K562 (cell line): ENCODE measurements at regions not wholly inside any gene's neighbourhood (a gene's known extent, or its start where the extent isn't known, plus 50 kb on each side); places are given as distances from the start of the nearest gene placed in this dataset.

ENCODE experiments used
- ARID1B ChIP-seq: fragments of 450-650 bp; IDR thresholded peaks from 2 replicates; pipeline ENCODE4 v1.6.1; 2016; ENCODE audit warnings: antibody characterized with exemption, mild to moderate bottlenecking, inconsistent platforms
- ATF2 ChIP-seq: sonication (generic); formaldehyde crosslinking; IDR thresholded peaks from 2 replicates; pipeline ENCODE4 v1.8.1; 2022; ENCODE audit warnings: missing genetic modification reagents
- CBFA2T3 ChIP-seq: fragments of 450-650 bp; IDR thresholded peaks from 2 replicates; pipeline ENCODE4 v1.6.1; 2017
- CBX1 ChIP-seq: sonication (generic); IDR thresholded peaks from 2 replicates; pipeline ENCODE4 v1.6.1; 2016; ENCODE audit warnings: antibody characterized with exemption, low read depth, mild to moderate bottlenecking
- CHCHD3 ChIP-seq: fragments of 250-450 bp; sonication (Bioruptor Pico); IDR thresholded peaks from 2 replicates; pipeline ENCODE4 v2.1.2; 2022; ENCODE audit warnings: mild to moderate bottlenecking
- CREM ChIP-seq: IDR thresholded peaks from 2 replicates; pipeline ENCODE4 v1.6.1; 2014; ENCODE audit warnings: antibody characterized with exemption, low read depth
- EGR1 ChIP-seq: fragments of 450-650 bp; conservative IDR thresholded peaks from 2 replicates; pipeline ENCODE4 v1.6.1; 2017; ENCODE audit warnings: mild to moderate bottlenecking
- ETV1 ChIP-seq: fragments of 450-650 bp; conservative IDR thresholded peaks from 2 replicates; pipeline ENCODE4 v1.6.1; 2016; ENCODE audit warnings: missing genetic modification characterization, control low read depth, low read depth, missing compliant biosample characterization
- FOXJ2 ChIP-seq: fragments of 200-800 bp; sonication (Bioruptor generic); IDR thresholded peaks from 2 replicates; pipeline ENCODE4 v1.6.1; 2016; ENCODE audit warnings: missing genetic modification characterization, missing compliant biosample characterization
- KDM4B ChIP-seq, 2 experiments: fragments of 450-650 bp in 1 of 2; sonication (generic) in 1 of 2; IDR thresholded peaks; 2 replicates each; pipeline ENCODE4 v1.6.1; 2016 to 2017; ENCODE audit warnings: borderline replicate concordance in 2 of 2, antibody characterized with exemption in 1 of 2, low read depth in 1 of 2, mild to moderate bottlenecking in 1 of 2
- MAZ ChIP-seq, 2 experiments: fragments of 450-650 bp in 1 of 2; sonication (generic) in 1 of 2; formaldehyde crosslinking; IDR thresholded peaks in 1 of 2; conservative IDR thresholded peaks in 1 of 2; 2 replicates each; pipeline versions ENCODE4 v1.4.0 to v1.5.0; 2020; ENCODE audit warnings: mild to moderate bottlenecking in 1 of 2, missing genetic modification reagents in 1 of 2
- MEIS2 ChIP-seq: fragments of 450-650 bp; IDR thresholded peaks from 2 replicates; pipeline ENCODE4 v1.6.1; 2014; ENCODE audit warnings: mild to moderate bottlenecking; ENCODE audit not compliant: partially characterized antibody
- PHB ChIP-seq: fragments of 250-450 bp; sonication (Bioruptor Pico); IDR thresholded peaks from 2 replicates; pipeline ENCODE4 v1.5.0; 2021
- RAD21 ChIP-seq, 2 experiments: fragments of 250-450 bp in 1 of 2; fragments of 450-650 bp in 1 of 2; sonication (Bioruptor Pico) in 1 of 2; formaldehyde crosslinking in 1 of 2; IDR thresholded peaks in 1 of 2; conservative IDR thresholded peaks in 1 of 2; 2 replicates each; pipeline versions ENCODE4 v1.4.0 to v1.8.0; 2020 to 2022; ENCODE audit warnings: mild to moderate bottlenecking in 2 of 2, moderate library complexity in 1 of 2
- RCOR1 ChIP-seq, 2 experiments: IDR thresholded peaks; 2 replicates each; pipeline ENCODE4 v1.6.1; 2012; ENCODE audit warnings: low read depth in 2 of 2, low read length in 2 of 2, borderline replicate concordance in 1 of 2, improper control_type of control experiment in 1 of 2
- RNF2 ChIP-seq: sonication (generic); IDR thresholded peaks from 2 replicates; pipeline ENCODE4 v1.6.1; 2016
- SETDB1 ChIP-seq: IDR thresholded peaks from one replicate; pipeline ENCODE4 v1.6.1; 2012; ENCODE audit warnings: low read length, control low read depth, inconsistent platforms
- TBP ChIP-seq: optimal IDR thresholded peaks from 2 replicates; pipeline ENCODE3; 2011; ENCODE audit warnings: low read depth, low read length, improper control_type of control experiment
- TSC22D4 ChIP-seq: fragments of 450-650 bp; IDR thresholded peaks from 2 replicates; pipeline ENCODE4 v1.6.1; 2016; ENCODE audit warnings: missing genetic modification characterization, missing biosample characterization, control low read depth
- WHSC1 ChIP-seq: IDR thresholded peaks from one replicate; pipeline ENCODE4 v1.6.1; 2012; ENCODE audit warnings: low read length, control low read depth, inconsistent platforms
- ZBTB8A ChIP-seq: fragments of 450-650 bp; IDR thresholded peaks from 2 replicates; pipeline ENCODE4 v1.6.1; 2018; ENCODE audit warnings: mild to moderate bottlenecking, moderate library complexity; ENCODE audit not compliant: partially characterized antibody
- ZNF76 ChIP-seq: fragments of 250-450 bp; sonication (Bioruptor Pico); IDR thresholded peaks from 2 replicates; pipeline ENCODE4 v1.4.0; 2020; ENCODE audit warnings: mild to moderate bottlenecking, moderate library complexity, borderline replicate concordance
- ZNF77 ChIP-seq: fragments of 250-450 bp; sonication (Bioruptor Pico); IDR thresholded peaks from 2 replicates; pipeline ENCODE4 v1.5.0; 2020
- TF ChIP-seq, protein P1 (sequence below): fragments of 200-400 bp; formaldehyde crosslinking; IDR thresholded peaks from 2 replicates; pipeline ENCODE4 v1.6.1; 2017; ENCODE audit warnings: mild to moderate bottlenecking, low read depth, low read length, moderate library complexity
- TF ChIP-seq, protein P2 (sequence below): fragments of 250-450 bp; sonication (Bioruptor Pico); IDR thresholded peaks from 2 replicates; pipeline ENCODE4 v1.9.0; 2021; ENCODE audit warnings: mild to moderate bottlenecking, inconsistent platforms

DNA sequence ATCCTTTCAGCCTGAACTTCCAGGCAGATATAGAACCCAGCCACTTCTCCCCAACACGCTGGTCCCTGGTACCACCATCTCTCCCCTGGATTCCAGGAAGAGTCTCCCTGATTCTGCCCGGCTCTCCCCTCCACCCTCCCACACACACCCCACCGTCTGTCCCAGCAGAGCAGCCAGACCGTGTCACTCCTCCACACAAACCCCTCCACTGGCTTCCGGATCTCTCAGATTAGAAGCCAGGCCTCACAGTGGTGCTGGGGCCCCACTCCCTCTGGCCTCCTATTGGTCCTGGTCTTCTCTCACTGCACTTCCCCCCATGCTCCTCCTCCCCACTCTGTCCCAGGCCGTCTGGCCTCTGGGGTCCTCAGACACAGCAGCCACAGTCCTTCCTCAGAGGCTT is 52.4 kb upstream of the CDKN3 start (continued):
- TF ChIP-seq, protein P1, sequence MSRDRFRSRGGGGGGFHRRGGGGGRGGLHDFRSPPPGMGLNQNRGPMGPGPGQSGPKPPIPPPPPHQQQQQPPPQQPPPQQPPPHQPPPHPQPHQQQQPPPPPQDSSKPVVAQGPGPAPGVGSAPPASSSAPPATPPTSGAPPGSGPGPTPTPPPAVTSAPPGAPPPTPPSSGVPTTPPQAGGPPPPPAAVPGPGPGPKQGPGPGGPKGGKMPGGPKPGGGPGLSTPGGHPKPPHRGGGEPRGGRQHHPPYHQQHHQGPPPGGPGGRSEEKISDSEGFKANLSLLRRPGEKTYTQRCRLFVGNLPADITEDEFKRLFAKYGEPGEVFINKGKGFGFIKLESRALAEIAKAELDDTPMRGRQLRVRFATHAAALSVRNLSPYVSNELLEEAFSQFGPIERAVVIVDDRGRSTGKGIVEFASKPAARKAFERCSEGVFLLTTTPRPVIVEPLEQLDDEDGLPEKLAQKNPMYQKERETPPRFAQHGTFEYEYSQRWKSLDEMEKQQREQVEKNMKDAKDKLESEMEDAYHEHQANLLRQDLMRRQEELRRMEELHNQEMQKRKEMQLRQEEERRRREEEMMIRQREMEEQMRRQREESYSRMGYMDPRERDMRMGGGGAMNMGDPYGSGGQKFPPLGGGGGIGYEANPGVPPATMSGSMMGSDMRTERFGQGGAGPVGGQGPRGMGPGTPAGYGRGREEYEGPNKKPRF, result no peak
- TF ChIP-seq SETDB1 (no peak), WHSC1 (no peak), RCOR1 (IDR thresholded peaks at IDR 0.05; ENCODE audit: borderline replicate concordance in 1 of 2, low read depth in 2 of 2, low read length in 2 of 2) (0 out of 4 replicates have a peak, but pooled peaks of 1 of the 2 experiments have one; percentile 33), FOXJ2 (tag) (no peak), ATF2 (CRISPR knock-in tag) (no peak), CREM (no peak), ARID1B (peak; percentile 62; the same call in 1 of the 2 replicates), ZNF77 (CRISPR knock-in tag) (no peak), ETV1 (tag) (peak; percentile 79), ZBTB8A (no peak), ZNF76 (CRISPR knock-in tag) (no peak), TBP (no peak), CBFA2T3 (peak; percentile 50), RAD21 (CRISPR knock-in tag; conservative IDR thresholded peaks at IDR 0.05 in 1 of 2, IDR thresholded peaks at IDR 0.05 in 1 of 2) (no peak), MEIS2 (no peak), RNF2 (peak; percentile 65; the same call in 1 of the 2 replicates), CHCHD3 (no peak), PHB (CRISPR knock-in tag) (no peak), EGR1 (peak; percentile 51), TSC22D4 (tag) (no peak), CBX1 (0 out of 2 replicates have a peak, but pooled peaks have one; percentile 29), KDM4B (IDR thresholded peaks at IDR 0.05; ENCODE audit: borderline replicate concordance in 2 of 2, low read depth in 1 of 2) (0 out of 4 replicates have a peak, but pooled peaks of 1 of the 2 experiments have one; percentile 37), MAZ (CRISPR knock-in tag; conservative IDR thresholded peaks at IDR 0.05 in 1 of 2, IDR thresholded peaks at IDR 0.05 in 1 of 2) (peak; percentile 57 to 73; a peak in 3 of 4 replicates)
- TF ChIP-seq, protein P2, sequence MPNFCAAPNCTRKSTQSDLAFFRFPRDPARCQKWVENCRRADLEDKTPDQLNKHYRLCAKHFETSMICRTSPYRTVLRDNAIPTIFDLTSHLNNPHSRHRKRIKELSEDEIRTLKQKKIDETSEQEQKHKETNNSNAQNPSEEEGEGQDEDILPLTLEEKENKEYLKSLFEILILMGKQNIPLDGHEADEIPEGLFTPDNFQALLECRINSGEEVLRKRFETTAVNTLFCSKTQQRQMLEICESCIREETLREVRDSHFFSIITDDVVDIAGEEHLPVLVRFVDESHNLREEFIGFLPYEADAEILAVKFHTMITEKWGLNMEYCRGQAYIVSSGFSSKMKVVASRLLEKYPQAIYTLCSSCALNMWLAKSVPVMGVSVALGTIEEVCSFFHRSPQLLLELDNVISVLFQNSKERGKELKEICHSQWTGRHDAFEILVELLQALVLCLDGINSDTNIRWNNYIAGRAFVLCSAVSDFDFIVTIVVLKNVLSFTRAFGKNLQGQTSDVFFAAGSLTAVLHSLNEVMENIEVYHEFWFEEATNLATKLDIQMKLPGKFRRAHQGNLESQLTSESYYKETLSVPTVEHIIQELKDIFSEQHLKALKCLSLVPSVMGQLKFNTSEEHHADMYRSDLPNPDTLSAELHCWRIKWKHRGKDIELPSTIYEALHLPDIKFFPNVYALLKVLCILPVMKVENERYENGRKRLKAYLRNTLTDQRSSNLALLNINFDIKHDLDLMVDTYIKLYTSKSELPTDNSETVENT (CRISPR knock-in tag), result no peak
